ENCODE measurements at regions not wholly inside any gene's neighbourhood (a gene's known extent, or its start where the extent isn't known, plus 50 kb on each side); places are given as distances from the start of the nearest gene placed in this dataset.

DNA sequence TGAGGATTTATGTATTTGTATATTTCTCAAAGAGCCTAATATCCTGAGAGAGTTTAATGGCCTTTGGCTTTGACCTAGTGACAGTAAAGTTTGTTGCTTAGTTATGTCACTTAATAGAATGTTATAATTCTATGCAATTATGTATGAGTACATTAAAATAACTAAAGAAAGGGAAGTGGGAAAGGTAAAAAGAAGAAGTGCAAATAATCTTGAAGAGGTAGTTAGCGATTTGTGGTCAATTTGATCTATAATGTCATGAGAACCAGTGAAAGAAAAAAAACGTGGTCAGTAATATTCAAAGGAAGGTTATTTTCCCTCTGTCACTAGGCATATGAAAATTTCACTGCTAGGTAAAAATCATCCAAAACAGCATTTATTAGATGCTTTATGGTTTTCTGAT, 143.4 kb upstream of the LSM8 start:
- H3K9me3 Mint-ChIP-seq: no peaks in the 10 kb centered on the region
- Histone ChIP-seq H3K36me3 (ENCODE audit: control insufficient read depth, insufficient read depth, low read length) (no peaks in the 10 kb centered on the region), H3K4me1 (ENCODE audit: control insufficient read depth, insufficient read depth, low read length, poor library complexity, severe bottlenecking) (no peaks in the 10 kb centered on the region), H3K27me3 (ENCODE audit: control insufficient read depth, insufficient read depth, low read length) (no peaks in the 10 kb centered on the region), H3K27ac (ENCODE audit: insufficient read depth, low read length, poor library complexity, severe bottlenecking) (no peak overlapping the region), H3K9me3 (ENCODE audit: control insufficient read depth in 2 of 2, low read length in 2 of 2) (no peaks in the 10 kb centered on the region), H3K4me3 (ENCODE audit: low read depth, low read length) (no peak overlapping the region)
- peaks cover 4% of the 10 kb centered on the region for H3K27me3 Mint-ChIP-seq
- DNase-seq (no peak), ATAC-seq (ENCODE audit: low read depth in 2 of 2) (no peak)
- no peak overlapping the region for H3K27ac Mint-ChIP-seq
- H3K36me3 Mint-ChIP-seq: no peaks in the 10 kb centered on the region
- no peaks in the 10 kb centered on the region for H3K4me1 Mint-ChIP-seq
- no peak overlapping the region for H3K4me3 Mint-ChIP-seq

GRCh38 chr7:118041251-118041878, 142.6 kb upstream of the LSM8 start:
- Mint-ChIP-seq H3K4me1 (no peaks in the 10 kb centered on the region), H3K27ac (no peak overlapping the region)
- no peaks in the 10 kb centered on the region for H3K27me3 ChIP-seq (ENCODE audit: control insufficient read depth, insufficient read depth, low read length)

DNA sequence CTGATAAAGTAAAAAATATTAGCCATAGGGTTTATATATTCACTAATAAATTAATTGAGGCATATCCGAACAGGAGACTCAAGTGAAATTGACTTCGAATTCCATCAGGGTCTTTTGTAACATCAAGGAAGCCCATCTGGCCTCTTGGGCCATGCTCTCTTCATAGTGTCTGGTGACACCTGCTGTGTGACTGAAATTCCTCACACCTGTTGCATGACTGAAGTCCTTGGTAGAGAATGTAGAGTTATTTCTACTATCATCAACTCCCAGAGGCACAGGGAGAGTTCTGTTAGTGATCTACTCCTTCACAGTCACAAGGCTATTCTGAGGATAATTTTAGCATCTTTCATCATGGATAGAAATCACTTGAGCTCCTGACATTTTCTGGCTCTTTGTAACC, 138.3 kb upstream of the LSM8 start:
- no peaks in the 10 kb centered on the region for H3K4me1 ChIP-seq (ENCODE audit: control insufficient read depth, insufficient read depth, low read length, poor library complexity, severe bottlenecking)
- H3K36me3 ChIP-seq (ENCODE audit: control insufficient read depth, insufficient read depth, low read length): no peaks in the 10 kb centered on the region
- H3K27me3 ChIP-seq (ENCODE audit: control insufficient read depth, insufficient read depth, low read length): no peaks in the 10 kb centered on the region
- DNase-seq (no peak), ATAC-seq (ENCODE audit: low read depth in 2 of 2) (no peak)
- Mint-ChIP-seq H3K4me1 (no peaks in the 10 kb centered on the region), H3K36me3 (no peaks in the 10 kb centered on the region), H3K4me3 (no peak overlapping the region), H3K27ac (no peak overlapping the region), H3K27me3 (peaks cover 4% of the 10 kb centered on the region), H3K9me3 (peaks cover 0 to 1% (median 0%) of the 10 kb centered on the region in 7 donors)
- H3K9me3 ChIP-seq (ENCODE audit: control insufficient read depth in 2 of 2, low read length in 2 of 2): no peaks in the 10 kb centered on the region
- no peak overlapping the region for H3K4me3 ChIP-seq (ENCODE audit: low read depth, low read length)
- no peak overlapping the region for H3K27ac ChIP-seq (ENCODE audit: insufficient read depth, low read length, poor library complexity, severe bottlenecking)

More at GRCh38 chr7:118041251-118041878, 142.6 kb upstream of the LSM8 start:
- H3K27me3 Mint-ChIP-seq: peaks cover 4% of the 10 kb centered on the region
- no peak overlapping the region for H3K4me3 Mint-ChIP-seq
- no peaks in the 10 kb centered on the region for H3K9me3 Mint-ChIP-seq
- Histone ChIP-seq H3K9me3 (ENCODE audit: control insufficient read depth in 2 of 2, low read length in 2 of 2) (no peaks in the 10 kb centered on the region), H3K4me1 (ENCODE audit: control insufficient read depth, insufficient read depth, low read length, poor library complexity, severe bottlenecking) (no peaks in the 10 kb centered on the region), H3K36me3 (ENCODE audit: control insufficient read depth, insufficient read depth, low read length) (no peaks in the 10 kb centered on the region), H3K27ac (ENCODE audit: insufficient read depth, low read length, poor library complexity, severe bottlenecking) (no peak overlapping the region), H3K4me3 (ENCODE audit: low read depth, low read length) (no peak overlapping the region)
- no peaks in the 10 kb centered on the region for H3K36me3 Mint-ChIP-seq
- no peak for ATAC-seq (ENCODE audit: low read depth in 2 of 2)
- DNase-seq: no peak

GRCh38 chr7:118046086-118046485, 137.9 kb upstream of the LSM8 start:
- no peaks in the 10 kb centered on the region for H3K9me3 ChIP-seq (ENCODE audit: control insufficient read depth in 2 of 2, low read length in 2 of 2)
- peaks cover 0 to 1% (median 0%) of the 10 kb centered on the region in 7 donors for H3K9me3 Mint-ChIP-seq
- H3K4me1 Mint-ChIP-seq: no peaks in the 10 kb centered on the region
- peaks cover 2% of the 10 kb centered on the region for H3K27me3 Mint-ChIP-seq
- H3K27ac Mint-ChIP-seq: no peak overlapping the region
- DNase-seq: no peak
- no peaks in the 10 kb centered on the region for H3K27me3 ChIP-seq (ENCODE audit: control insufficient read depth, insufficient read depth, low read length)
- H3K36me3 Mint-ChIP-seq: no peaks in the 10 kb centered on the region
- no peaks in the 10 kb centered on the region for H3K4me1 ChIP-seq (ENCODE audit: control insufficient read depth, insufficient read depth, low read length, poor library complexity, severe bottlenecking)
- no peak for ATAC-seq (ENCODE audit: low read depth in 2 of 2)
- no peaks in the 10 kb centered on the region for H3K36me3 ChIP-seq (ENCODE audit: control insufficient read depth, insufficient read depth, low read length)
- no peak overlapping the region for H3K27ac ChIP-seq (ENCODE audit: insufficient read depth, low read length, poor library complexity, severe bottlenecking)
- H3K4me3 Mint-ChIP-seq: no peak overlapping the region
- no peak overlapping the region for H3K4me3 ChIP-seq (ENCODE audit: low read depth, low read length)

- no peaks in the 10 kb centered on the region for H3K36me3 Mint-ChIP-seq
Measured at GRCh38 chr7:118046801-118047200, 137.2 kb upstream of the LSM8 start.

DNA sequence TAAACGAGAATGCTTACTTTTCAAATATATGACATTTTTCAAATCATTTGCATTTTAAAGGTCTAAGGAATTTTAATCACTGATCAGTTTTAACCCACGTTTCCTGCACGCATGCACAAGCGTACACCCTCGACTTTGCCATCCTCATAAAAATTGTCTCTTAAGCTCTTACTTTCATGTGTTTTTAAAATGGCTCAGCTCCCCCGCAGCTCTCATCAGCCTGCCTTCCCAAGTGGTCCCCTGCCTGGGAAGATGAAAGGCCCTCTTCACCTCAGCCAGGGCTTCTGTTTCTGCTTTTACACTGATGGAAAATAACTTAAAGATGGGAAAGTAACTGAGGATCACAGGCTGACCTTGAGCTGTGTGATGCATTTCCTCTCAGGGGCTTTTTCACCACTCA, 131.6 kb upstream of the LSM8 start:
- H3K27me3 ChIP-seq (ENCODE audit: control insufficient read depth, insufficient read depth, low read length): no peaks in the 10 kb centered on the region
- H3K27me3 Mint-ChIP-seq: no peaks in the 10 kb centered on the region
- H3K4me1 Mint-ChIP-seq: no peaks in the 10 kb centered on the region
- no peaks in the 10 kb centered on the region for H3K9me3 ChIP-seq (ENCODE audit: control insufficient read depth in 2 of 2, low read length in 2 of 2)
- H3K36me3 ChIP-seq (ENCODE audit: control insufficient read depth, insufficient read depth, low read length): no peaks in the 10 kb centered on the region
- no peak overlapping the region for H3K27ac Mint-ChIP-seq
- H3K36me3 Mint-ChIP-seq: no peaks in the 10 kb centered on the region
- H3K4me3 ChIP-seq (ENCODE audit: low read depth, low read length): no peak overlapping the region
- no peaks in the 10 kb centered on the region for H3K4me1 ChIP-seq (ENCODE audit: control insufficient read depth, insufficient read depth, low read length, poor library complexity, severe bottlenecking)
- peaks cover 0 to 4% (median 0%) of the 10 kb centered on the region in 7 donors for H3K9me3 Mint-ChIP-seq
- ATAC-seq (ENCODE audit: low read depth in 2 of 2): no peak
- no peak overlapping the region for H3K4me3 Mint-ChIP-seq
- no peak for DNase-seq
- H3K27ac ChIP-seq (ENCODE audit: insufficient read depth, low read length, poor library complexity, severe bottlenecking): no peak overlapping the region

More at GRCh38 chr7:118046801-118047200, 137.2 kb upstream of the LSM8 start:
- no peaks in the 10 kb centered on the region for H3K4me1 Mint-ChIP-seq
- H3K9me3 Mint-ChIP-seq: peaks cover 0 to 1% (median 0%) of the 10 kb centered on the region in 7 donors
- no peaks in the 10 kb centered on the region for H3K27me3 Mint-ChIP-seq
- H3K27ac Mint-ChIP-seq: no peak overlapping the region
- Histone ChIP-seq H3K27me3 (ENCODE audit: control insufficient read depth, insufficient read depth, low read length) (no peaks in the 10 kb centered on the region), H3K27ac (ENCODE audit: insufficient read depth, low read length, poor library complexity, severe bottlenecking) (no peak overlapping the region), H3K4me3 (ENCODE audit: low read depth, low read length) (no peak overlapping the region), H3K36me3 (ENCODE audit: control insufficient read depth, insufficient read depth, low read length) (no peaks in the 10 kb centered on the region), H3K9me3 (ENCODE audit: control insufficient read depth in 2 of 2, low read length in 2 of 2) (no peaks in the 10 kb centered on the region), H3K4me1 (ENCODE audit: control insufficient read depth, insufficient read depth, low read length, poor library complexity, severe bottlenecking) (no peaks in the 10 kb centered on the region)
- no peak for DNase-seq
- ATAC-seq (ENCODE audit: low read depth in 2 of 2): no peak
- H3K4me3 Mint-ChIP-seq: no peak overlapping the region

GRCh38 chr7:118053353-118053752, 130.6 kb upstream of the LSM8 start:
- DNase-seq: no peak
- Mint-ChIP-seq H3K27ac (no peak overlapping the region), H3K4me3 (no peak overlapping the region)

DNA sequence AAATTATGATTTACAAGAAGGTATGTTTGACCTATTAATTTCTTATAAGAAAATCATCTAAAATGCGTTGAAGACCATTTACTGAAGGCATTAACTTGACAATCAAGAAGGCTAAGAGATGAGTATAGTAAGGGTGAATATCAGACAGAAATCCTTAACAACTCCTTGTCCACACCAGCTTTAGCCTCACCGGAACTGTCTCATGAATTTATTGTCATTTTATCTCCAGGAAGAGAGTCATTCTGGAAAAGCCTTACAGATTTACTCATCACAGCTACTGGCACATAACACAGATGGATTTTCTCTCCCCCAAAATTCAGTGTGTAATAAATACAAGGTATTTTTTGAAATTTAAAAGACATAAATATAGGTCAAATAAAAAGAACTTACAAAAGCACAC, 129.4 kb upstream of the LSM8 start:
- Histone ChIP-seq H3K9me3 (ENCODE audit: control insufficient read depth in 2 of 2, low read length in 2 of 2) (no peaks in the 10 kb centered on the region), H3K4me3 (ENCODE audit: low read depth, low read length) (no peak overlapping the region), H3K36me3 (ENCODE audit: control insufficient read depth, insufficient read depth, low read length) (no peaks in the 10 kb centered on the region), H3K4me1 (ENCODE audit: control insufficient read depth, insufficient read depth, low read length, poor library complexity, severe bottlenecking) (no peaks in the 10 kb centered on the region), H3K27me3 (ENCODE audit: control insufficient read depth, insufficient read depth, low read length) (no peaks in the 10 kb centered on the region), H3K27ac (ENCODE audit: insufficient read depth, low read length, poor library complexity, severe bottlenecking) (no peak overlapping the region)
- H3K4me1 Mint-ChIP-seq: no peaks in the 10 kb centered on the region
- peaks cover 0 to 3% (median 0%) of the 10 kb centered on the region in 7 donors for H3K9me3 Mint-ChIP-seq
- H3K36me3 Mint-ChIP-seq: no peaks in the 10 kb centered on the region
- peaks cover under 1% of the 10 kb centered on the region for H3K27me3 Mint-ChIP-seq
- DNase-seq (no peak), ATAC-seq (ENCODE audit: low read depth in 2 of 2) (no peak)
- H3K4me3 Mint-ChIP-seq: no peak overlapping the region
- H3K27ac Mint-ChIP-seq: no peak overlapping the region

More at GRCh38 chr7:118053353-118053752, 130.6 kb upstream of the LSM8 start:
- H3K9me3 Mint-ChIP-seq: peaks cover 0 to 3% (median 0%) of the 10 kb centered on the region in 7 donors
- H3K27me3 Mint-ChIP-seq: no peaks in the 10 kb centered on the region
- Histone ChIP-seq H3K9me3 (ENCODE audit: control insufficient read depth in 2 of 2, low read length in 2 of 2) (no peaks in the 10 kb centered on the region), H3K36me3 (ENCODE audit: control insufficient read depth, insufficient read depth, low read length) (no peaks in the 10 kb centered on the region), H3K4me3 (ENCODE audit: low read depth, low read length) (no peak overlapping the region), H3K27me3 (ENCODE audit: control insufficient read depth, insufficient read depth, low read length) (no peaks in the 10 kb centered on the region), H3K4me1 (ENCODE audit: control insufficient read depth, insufficient read depth, low read length, poor library complexity, severe bottlenecking) (no peaks in the 10 kb centered on the region), H3K27ac (ENCODE audit: insufficient read depth, low read length, poor library complexity, severe bottlenecking) (no peak overlapping the region)
- ATAC-seq (ENCODE audit: low read depth in 2 of 2): no peak
- H3K36me3 Mint-ChIP-seq: no peaks in the 10 kb centered on the region
- H3K4me1 Mint-ChIP-seq: no peaks in the 10 kb centered on the region
